ENCODE measurements at regions not wholly inside any gene's neighbourhood (a gene's known extent, or its start where the extent isn't known, plus 50 kb on each side); places are given as distances from the start of the nearest gene placed in this dataset.

DNA sequence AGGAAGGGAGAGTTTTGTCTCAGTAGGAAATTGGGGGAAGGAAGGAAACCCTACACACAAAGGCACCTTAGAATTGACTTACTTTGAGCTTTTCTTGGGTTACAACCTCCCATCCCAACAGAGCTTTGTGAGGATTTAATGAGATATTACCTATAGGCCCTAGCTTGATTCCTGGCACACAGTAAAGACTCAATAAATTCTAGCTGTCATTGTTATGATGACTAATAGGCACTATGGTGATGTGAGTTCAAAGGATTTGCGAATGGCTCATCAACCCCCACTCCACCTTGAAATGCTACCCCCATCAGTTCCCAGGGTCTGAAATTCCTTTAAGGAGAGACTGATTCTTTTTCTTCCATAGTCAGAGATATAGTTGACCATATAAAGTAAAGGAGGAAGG lies 67.9 kb upstream of the SMNDC1 start:
- no peak overlapping the region for H3K27ac ChIP-seq (ENCODE audit: extremely low read length, insufficient read depth, low read length)
- BruUV-seq (replicated peaks) = no TSS peak
- intact Hi-C loops (cut with micrococcal nuclease; ENCODE audit: unreplicated experiment) (no loop called here), in situ Hi-C loops (cut with HindIII; ENCODE audit: extremely low pct_ligation_motif_present, low pct_unique_long_range_greater_than_20kb) (no loop called here)
- no peak overlapping the region for H3K4me3 ChIP-seq (replicated peaks in 1 of 3; ENCODE audit: insufficient read depth in 1 of 3, low read depth in 2 of 3, low read length in 3 of 3)
- peaks cover 20% of the 10 kb centered on the region for H3K4me1 ChIP-seq (ENCODE audit: insufficient read depth, low read length)
- H2AFZ ChIP-seq (ENCODE audit: low read length) = no peak overlapping the region
- TF ChIP-seq GTF2F1 (IDR thresholded peaks at IDR 0.05; ENCODE audit: low read length) = no peak
- TF ChIP-seq, protein P1, sequence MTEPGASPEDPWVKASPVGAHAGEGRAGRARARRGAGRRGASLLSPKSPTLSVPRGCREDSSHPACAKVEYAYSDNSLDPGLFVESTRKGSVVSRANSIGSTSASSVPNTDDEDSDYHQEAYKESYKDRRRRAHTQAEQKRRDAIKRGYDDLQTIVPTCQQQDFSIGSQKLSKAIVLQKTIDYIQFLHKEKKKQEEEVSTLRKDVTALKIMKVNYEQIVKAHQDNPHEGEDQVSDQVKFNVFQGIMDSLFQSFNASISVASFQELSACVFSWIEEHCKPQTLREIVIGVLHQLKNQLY (CRISPR knock-in tag; IDR thresholded peaks at IDR 0.05) = no peak
- TF ChIP-seq ZSCAN9 (CRISPR knock-in tag; IDR thresholded peaks at IDR 0.05; ENCODE audit: borderline replicate concordance) = no peak
- no peak for TF ChIP-seq ZNF251 (CRISPR knock-in tag; IDR thresholded peaks at IDR 0.05)
- TF ChIP-seq NFATC3 (CRISPR knock-in tag; IDR thresholded peaks at IDR 0.05) = no peak
- no peak for TF ChIP-seq TOE1 (CRISPR knock-in tag; IDR thresholded peaks at IDR 0.05)
- TF ChIP-seq JARID2 (CRISPR knock-in tag; IDR thresholded peaks at IDR 0.05; ENCODE audit: insufficient replicate concordance) = no peak
- TF ChIP-seq MYC (CRISPR knock-in tag; IDR thresholded peaks at IDR 0.05; ENCODE audit: borderline replicate concordance) = no peak
- no peak for TF ChIP-seq ZSCAN25 (CRISPR knock-in tag; IDR thresholded peaks at IDR 0.05)
- no peak for TF ChIP-seq POLR2G (IDR thresholded peaks at IDR 0.05; ENCODE audit: low read depth, low read length)
- no peak for TF ChIP-seq ZBTB8A (CRISPR knock-in tag; IDR thresholded peaks at IDR 0.05; ENCODE audit: borderline replicate concordance, low read depth)
- TF ChIP-seq ZNF12 (CRISPR knock-in tag; IDR thresholded peaks at IDR 0.05) = no peak
- TF ChIP-seq RFXAP (CRISPR knock-in tag; IDR thresholded peaks at IDR 0.05; ENCODE audit: borderline replicate concordance) = no peak
- TF ChIP-seq ZNF337 (CRISPR knock-in tag; IDR thresholded peaks at IDR 0.05; ENCODE audit: borderline replicate concordance, low read depth) = no peak
- TF ChIP-seq, protein P2, sequence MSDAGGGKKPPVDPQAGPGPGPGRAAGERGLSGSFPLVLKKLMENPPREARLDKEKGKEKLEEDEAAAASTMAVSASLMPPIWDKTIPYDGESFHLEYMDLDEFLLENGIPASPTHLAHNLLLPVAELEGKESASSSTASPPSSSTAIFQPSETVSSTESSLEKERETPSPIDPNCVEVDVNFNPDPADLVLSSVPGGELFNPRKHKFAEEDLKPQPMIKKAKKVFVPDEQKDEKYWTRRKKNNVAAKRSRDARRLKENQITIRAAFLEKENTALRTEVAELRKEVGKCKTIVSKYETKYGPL (CRISPR knock-in tag; IDR thresholded peaks at IDR 0.05) = no peak
- no peak for TF ChIP-seq RBAK (CRISPR knock-in tag; IDR thresholded peaks at IDR 0.05)
- FAIRE-seq (no peak), DNase-seq (ENCODE audit: low spot score) (no peak), ATAC-seq (no peak)
- H3K9me3 ChIP-seq (ENCODE audit: low read length) = no peaks in the 10 kb centered on the region
- 16% methylated on average over 1 of the region's 1 CpG for WGBS (ENCODE audit: low lambda C conversion rate)
- H3K79me2 ChIP-seq (ENCODE audit: insufficient read depth, low read length) = no peaks in the 10 kb centered on the region
- no peaks in the 10 kb centered on the region for H4K20me1 ChIP-seq (ENCODE audit: insufficient read depth, low read length)
- POLR2A ChIA-PET = no interaction called here
- CTCF ChIA-PET (ENCODE audit: low intra/inter-chr PET ratio, low total read pairs) = no interaction called here
- H3K9ac ChIP-seq (ENCODE audit: insufficient read depth, low read depth, low read length) = no peak overlapping the region
- H3K36me3 ChIP-seq (replicated peaks in 1 of 2; ENCODE audit: control insufficient read depth in 1 of 2, insufficient read depth in 2 of 2, low read length in 2 of 2) = no peaks in the 10 kb centered on the region
- no peak overlapping the region for H3K4me2 ChIP-seq (ENCODE audit: low read depth, low read length)
- H3K27me3 ChIP-seq (ENCODE audit: control insufficient read depth in 1 of 2, insufficient read depth in 2 of 2, low read length in 2 of 2) = peaks cover 0 to 9% of the 10 kb centered on the region in 2 experiments; a peak in 2 of 5 replicates

Measured in HepG2 (cell line).